PC-9 (cell line): ENCODE measurements at regions not wholly inside any gene's neighbourhood (a gene's known extent, or its start where the extent isn't known, plus 50 kb on each side); places are given as distances from the start of the nearest gene placed in this dataset.

ENCODE experiments used
- CTCF ChIP-seq: fragments of 200-600 bp; sonication (generic); conservative IDR thresholded peaks from 2 replicates; pipeline ENCODE4 v1.6.1; 2017; ENCODE audit warnings: mixed run types, antibody characterized with exemption, mild to moderate bottlenecking, moderate library complexity
- EZH2 ChIP-seq: fragments of 200-600 bp; sonication (generic); IDR thresholded peaks from 2 replicates; pipeline ENCODE4 v1.8.0; 2017; ENCODE audit warnings: antibody characterized with exemption, low read depth

- no peak for TF ChIP-seq CTCF
- no peak for TF ChIP-seq EZH2
Observed at GRCh38 chr1:182173808-182174512, 112.4 kb upstream of the ZNF648 start.
